Testis (tissue), 2 donors: ENCODE measurements at regions not wholly inside any gene's neighbourhood (a gene's known extent, or its start where the extent isn't known, plus 50 kb on each side); places are given as distances from the start of the nearest gene placed in this dataset.

Experiments used
- CTCF ChIP-seq, 3 experiments: fragments of 450-650 bp in 2 of 3; fragments of 200-600 bp in 1 of 3; sonication (generic) in 1 of 3; IDR thresholded peaks; one replicate each; pipeline ENCODE4 v1.5.1; 2016 to 2019; ENCODE audit warnings: antibody characterized with exemption in 3 of 3, mild to moderate bottlenecking in 2 of 3, moderate library complexity in 1 of 3
- POLR2A ChIP-seq: fragments of 450-650 bp; IDR thresholded peaks from one replicate; pipeline ENCODE4 v1.6.1; 2017; ENCODE audit warnings: antibody characterized with exemption, mild to moderate bottlenecking, moderate library complexity

- TF ChIP-seq POLR2A (no peak), CTCF (IDR thresholded peaks at IDR 0.05) (no peak)
Observed at GRCh38 chr10:6889718-6890117, 309.6 kb upstream of the PRKCQ start.
